ENCODE measurements at regions not wholly inside any gene's neighbourhood (a gene's known extent, or its start where the extent isn't known, plus 50 kb on each side); places are given as distances from the start of the nearest gene placed in this dataset.

DNA sequence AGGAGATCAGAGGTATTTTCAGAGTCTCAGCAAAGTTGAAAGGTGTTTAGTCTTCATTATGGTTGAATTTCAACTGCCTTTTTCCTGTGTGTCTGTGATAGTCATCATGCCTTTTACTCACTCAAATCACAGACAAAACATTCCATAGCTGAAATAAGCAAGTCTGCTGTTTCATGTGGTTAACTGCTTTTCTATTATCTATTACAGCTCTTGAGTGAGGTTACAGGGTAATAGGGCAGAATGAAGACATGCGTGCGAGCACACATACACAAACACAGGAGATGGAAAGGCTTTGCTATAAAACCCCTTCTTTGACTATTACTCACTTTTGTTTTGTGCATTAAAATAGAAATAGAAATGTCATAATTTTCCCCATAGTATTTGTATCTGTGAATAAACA is 192.6 kb upstream of the RARB start:
- no peaks in the 10 kb centered on the region for H3K9me3 Mint-ChIP-seq
- Histone ChIP-seq H3K27me3 (ENCODE audit: control insufficient read depth, insufficient read depth, low read length, poor library complexity, severe bottlenecking) (no peaks in the 10 kb centered on the region), H3K36me3 (ENCODE audit: control insufficient read depth, insufficient read depth, low read length) (no peaks in the 10 kb centered on the region), H3K4me1 (ENCODE audit: control insufficient read depth, insufficient read depth, low read length) (peaks cover 3% of the 10 kb centered on the region), H3K27ac (ENCODE audit: low read depth, low read length) (no peak overlapping the region), H3K9me3 (ENCODE audit: control insufficient read depth, low read length) (no peaks in the 10 kb centered on the region), H3K4me3 (ENCODE audit: low read length) (no peak overlapping the region), H3K9ac (ENCODE audit: extremely low read depth, low read length, poor library complexity, severe bottlenecking) (no peak overlapping the region)
- no peak overlapping the region for H3K27ac Mint-ChIP-seq
- TF ChIP-seq, protein P1, sequence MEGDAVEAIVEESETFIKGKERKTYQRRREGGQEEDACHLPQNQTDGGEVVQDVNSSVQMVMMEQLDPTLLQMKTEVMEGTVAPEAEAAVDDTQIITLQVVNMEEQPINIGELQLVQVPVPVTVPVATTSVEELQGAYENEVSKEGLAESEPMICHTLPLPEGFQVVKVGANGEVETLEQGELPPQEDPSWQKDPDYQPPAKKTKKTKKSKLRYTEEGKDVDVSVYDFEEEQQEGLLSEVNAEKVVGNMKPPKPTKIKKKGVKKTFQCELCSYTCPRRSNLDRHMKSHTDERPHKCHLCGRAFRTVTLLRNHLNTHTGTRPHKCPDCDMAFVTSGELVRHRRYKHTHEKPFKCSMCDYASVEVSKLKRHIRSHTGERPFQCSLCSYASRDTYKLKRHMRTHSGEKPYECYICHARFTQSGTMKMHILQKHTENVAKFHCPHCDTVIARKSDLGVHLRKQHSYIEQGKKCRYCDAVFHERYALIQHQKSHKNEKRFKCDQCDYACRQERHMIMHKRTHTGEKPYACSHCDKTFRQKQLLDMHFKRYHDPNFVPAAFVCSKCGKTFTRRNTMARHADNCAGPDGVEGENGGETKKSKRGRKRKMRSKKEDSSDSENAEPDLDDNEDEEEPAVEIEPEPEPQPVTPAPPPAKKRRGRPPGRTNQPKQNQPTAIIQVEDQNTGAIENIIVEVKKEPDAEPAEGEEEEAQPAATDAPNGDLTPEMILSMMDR (conservative IDR thresholded peaks at IDR 0.05), result no peak
- H3K4me3 Mint-ChIP-seq, result no peak overlapping the region
- no peak for DNase-seq
- no peaks in the 10 kb centered on the region for H3K27me3 Mint-ChIP-seq (ENCODE audit: insufficient read depth)
- H3K36me3 Mint-ChIP-seq (ENCODE audit: low read depth), result no peaks in the 10 kb centered on the region
- WGBS, 2 experiments (ENCODE audit: insufficient coverage in 1 of 2, insufficient read length in 1 of 2), result 84% methylated on average over 2 of the region's 2 CpGs; no CpG with 5 or more reads in 1 of the 2 experiments
- peaks cover 16% of the 10 kb centered on the region for H3K4me1 Mint-ChIP-seq

DNA sequence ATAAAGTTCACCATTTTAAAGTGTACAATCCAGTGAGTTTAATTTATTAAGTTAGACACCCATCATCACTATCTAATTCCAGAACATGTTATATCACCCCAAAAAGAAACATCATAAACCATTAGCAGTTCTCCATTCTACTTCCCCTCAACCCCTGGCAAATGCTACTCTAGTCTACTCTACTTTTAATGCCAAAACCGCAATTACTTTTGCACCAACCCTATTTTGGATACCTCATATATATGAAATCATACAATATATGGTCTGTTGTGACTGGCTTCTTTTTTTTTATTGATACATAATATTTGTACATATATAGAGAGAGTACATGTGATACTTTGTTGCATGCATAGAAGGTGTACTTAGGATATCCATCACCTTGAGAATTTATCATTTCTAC is 190.5 kb upstream of the RARB start:
- peaks cover 17% of the 10 kb centered on the region for H3K9me3 Mint-ChIP-seq
- DNase-seq, result no peak
- TF ChIP-seq, protein P1 (conservative IDR thresholded peaks at IDR 0.05), result no peak
- Histone ChIP-seq H3K9ac (ENCODE audit: extremely low read depth, low read length, poor library complexity, severe bottlenecking) (no peak overlapping the region), H3K27ac (ENCODE audit: low read depth, low read length) (no peak overlapping the region), H3K36me3 (ENCODE audit: control insufficient read depth, insufficient read depth, low read length) (no peaks in the 10 kb centered on the region), H3K4me1 (ENCODE audit: control insufficient read depth, insufficient read depth, low read length) (no peaks in the 10 kb centered on the region), H3K27me3 (ENCODE audit: control insufficient read depth, insufficient read depth, low read length, poor library complexity, severe bottlenecking) (no peaks in the 10 kb centered on the region), H3K4me3 (ENCODE audit: low read length) (no peak overlapping the region), H3K9me3 (ENCODE audit: control insufficient read depth, low read length) (peaks cover 5% of the 10 kb centered on the region)
- peaks cover 4% of the 10 kb centered on the region for H3K36me3 Mint-ChIP-seq (ENCODE audit: low read depth)
- no peaks in the 10 kb centered on the region for H3K27me3 Mint-ChIP-seq (ENCODE audit: insufficient read depth)
- H3K27ac Mint-ChIP-seq, result no peak overlapping the region
- no peaks in the 10 kb centered on the region for H3K4me1 Mint-ChIP-seq
- H3K4me3 Mint-ChIP-seq, result no peak overlapping the region
- 92% methylated on average over 1 of the region's 1 CpG; no CpG with 5 or more reads in 1 of the 2 experiments for WGBS, 2 experiments (ENCODE audit: insufficient coverage in 1 of 2, insufficient read length in 1 of 2)

DNA sequence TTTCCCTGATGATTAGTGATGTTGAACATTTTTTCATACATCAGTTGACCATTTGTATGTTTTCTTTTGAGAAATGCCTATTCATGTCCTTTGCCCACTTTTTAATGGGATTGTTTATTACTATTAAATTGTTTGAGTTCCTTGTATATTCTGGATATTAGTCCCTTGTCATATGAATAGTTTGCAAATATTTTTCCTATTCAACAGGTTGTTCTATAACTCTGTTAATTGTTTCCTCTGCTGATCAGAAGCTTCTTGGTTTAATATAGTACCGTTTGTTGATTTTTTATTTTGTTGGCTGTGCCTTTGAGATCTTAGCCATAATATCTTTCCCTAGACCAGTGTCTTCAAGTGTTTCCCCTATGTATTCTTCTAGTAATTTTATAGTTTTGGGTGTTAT is 189.0 kb upstream of the RARB start:
- Histone ChIP-seq H3K4me3 (ENCODE audit: low read length) (no peak overlapping the region), H3K9ac (ENCODE audit: extremely low read depth, low read length, poor library complexity, severe bottlenecking) (no peak overlapping the region), H3K9me3 (ENCODE audit: control insufficient read depth, low read length) (peaks cover 9% of the 10 kb centered on the region), H3K4me1 (ENCODE audit: control insufficient read depth, insufficient read depth, low read length) (no peaks in the 10 kb centered on the region), H3K36me3 (ENCODE audit: control insufficient read depth, insufficient read depth, low read length) (no peaks in the 10 kb centered on the region), H3K27me3 (ENCODE audit: control insufficient read depth, insufficient read depth, low read length, poor library complexity, severe bottlenecking) (no peaks in the 10 kb centered on the region), H3K27ac (ENCODE audit: low read depth, low read length) (no peak overlapping the region)
- Mint-ChIP-seq H3K9me3 (peaks cover 28% of the 10 kb centered on the region), H3K4me1 (no peaks in the 10 kb centered on the region), H3K27ac (no peak overlapping the region), H3K27me3 (ENCODE audit: insufficient read depth) (no peaks in the 10 kb centered on the region), H3K4me3 (no peak overlapping the region), H3K36me3 (ENCODE audit: low read depth) (peaks cover 7% of the 10 kb centered on the region)
- TF ChIP-seq, protein P1 (conservative IDR thresholded peaks at IDR 0.05), result no peak
- DNase-seq, result no peak
- 100% methylated on average over 1 of the region's 1 CpG; no CpG with 5 or more reads in 1 of the 2 experiments for WGBS, 2 experiments (ENCODE audit: insufficient coverage in 1 of 2, insufficient read length in 1 of 2)

All from endodermal cell (in vitro differentiated cells).